IgD-negative memory B cell (primary cell): ENCODE measurements at regions not wholly inside any gene's neighbourhood (a gene's known extent, or its start where the extent isn't known, plus 50 kb on each side); places are given as distances from the start of the nearest gene placed in this dataset.

Experiments
- H3K27ac Mint-ChIP-seq, 3 donors: one replicate each; pipeline ENCODE4 v1.8.0; 2020 to 2022; ENCODE audit warnings: mild to moderate bottlenecking in 3 of 3, mixed read lengths in 3 of 3, moderate library complexity in 1 of 3
- H3K27me3 Mint-ChIP-seq: one replicate; pipeline ENCODE4 v1.8.0; 2021; ENCODE audit warnings: mixed read lengths
- H3K36me3 Mint-ChIP-seq: one replicate; pipeline ENCODE4 v1.8.0; 2020; ENCODE audit warnings: mild to moderate bottlenecking, mixed read lengths
- H3K4me1 Mint-ChIP-seq, 3 donors: one replicate each; pipeline ENCODE4 v1.8.0; 2020 to 2022; ENCODE audit warnings: mixed read lengths in 3 of 3, mild to moderate bottlenecking in 1 of 3
- H3K4me3 Mint-ChIP-seq, 4 donors: one replicate each; pipeline ENCODE4 v1.8.0; 2020 to 2022; ENCODE audit warnings: mild to moderate bottlenecking in 4 of 4, mixed read lengths in 4 of 4, moderate library complexity in 3 of 4
- H3K9me3 Mint-ChIP-seq, 3 donors: one replicate each; pipeline ENCODE4 v1.8.0; 2020 to 2021; ENCODE audit warnings: mixed read lengths in 3 of 3, mild to moderate bottlenecking in 1 of 3

- Mint-ChIP-seq H3K27ac (no peak overlapping the region), H3K4me3 (no peak overlapping the region), H3K9me3 (peaks cover 0 to 5% (median 0%) of the 10 kb centered on the region in 3 donors), H3K4me1 (peaks cover 0 to 2% (median 0%) of the 10 kb centered on the region in 3 donors), H3K27me3 (peaks cover 2% of the 10 kb centered on the region), H3K36me3 (no peaks in the 10 kb centered on the region)
Measured at GRCh38 chr2:150971910-150972309, 289.8 kb downstream of the RBM43 start.

GRCh38 chr2:150963336-150963735 is 298.3 kb downstream of the RBM43 start:
- Mint-ChIP-seq H3K9me3 (no peaks in the 10 kb centered on the region), H3K27ac (no peak overlapping the region), H3K4me3 (no peak overlapping the region), H3K27me3 (peaks cover 1% of the 10 kb centered on the region), H3K4me1 (no peaks in the 10 kb centered on the region), H3K36me3 (no peaks in the 10 kb centered on the region)

GRCh38 chr2:150955231-150955630 is 306.4 kb downstream of the RBM43 start:
- peaks cover 0 to 6% (median 5%) of the 10 kb centered on the region in 3 donors for H3K9me3 Mint-ChIP-seq
- no peak overlapping the region for H3K27ac Mint-ChIP-seq
- no peaks in the 10 kb centered on the region for H3K4me1 Mint-ChIP-seq
- H3K4me3 Mint-ChIP-seq = no peak overlapping the region
- no peaks in the 10 kb centered on the region for H3K36me3 Mint-ChIP-seq
- H3K27me3 Mint-ChIP-seq = peaks cover 1% of the 10 kb centered on the region

GRCh38 chr2:150946831-150947230 is 314.8 kb downstream of the RBM43 start:
- Mint-ChIP-seq H3K4me3 (no peak overlapping the region), H3K36me3 (no peaks in the 10 kb centered on the region), H3K27me3 (peaks cover 1% of the 10 kb centered on the region), H3K27ac (no peak overlapping the region), H3K9me3 (peaks cover 0 to 2% (median 0%) of the 10 kb centered on the region in 3 donors), H3K4me1 (no peaks in the 10 kb centered on the region)

- Mint-ChIP-seq H3K27ac (no peak overlapping the region), H3K4me3 (no peak overlapping the region), H3K9me3 (peaks cover 0 to 6% (median 0%) of the 10 kb centered on the region in 3 donors), H3K4me1 (no peaks in the 10 kb centered on the region), H3K36me3 (no peaks in the 10 kb centered on the region), H3K27me3 (no peaks in the 10 kb centered on the region)
Measured at GRCh38 chr2:150944315-150944714, 317.3 kb downstream of the RBM43 start.

GRCh38 chr2:150939087-150939486 is 322.6 kb downstream of the RBM43 start:
- Mint-ChIP-seq H3K27ac (no peak overlapping the region), H3K9me3 (peaks cover 0 to 3% (median 0%) of the 10 kb centered on the region in 3 donors), H3K4me1 (no peaks in the 10 kb centered on the region), H3K36me3 (no peaks in the 10 kb centered on the region), H3K4me3 (no peak overlapping the region), H3K27me3 (no peaks in the 10 kb centered on the region)

GRCh38 chr2:150938527-150938926 is 323.1 kb downstream of the RBM43 start:
- H3K27ac Mint-ChIP-seq = no peak overlapping the region
- H3K27me3 Mint-ChIP-seq = no peaks in the 10 kb centered on the region
- peaks cover 0 to 3% (median 0%) of the 10 kb centered on the region in 3 donors for H3K9me3 Mint-ChIP-seq
- H3K36me3 Mint-ChIP-seq = no peaks in the 10 kb centered on the region
- H3K4me3 Mint-ChIP-seq = no peak overlapping the region
- H3K4me1 Mint-ChIP-seq = no peaks in the 10 kb centered on the region

- Mint-ChIP-seq H3K4me1 (no peaks in the 10 kb centered on the region), H3K36me3 (no peaks in the 10 kb centered on the region), H3K4me3 (no peak overlapping the region), H3K27ac (no peak overlapping the region), H3K27me3 (no peaks in the 10 kb centered on the region), H3K9me3 (peaks cover 0 to 3% (median 0%) of the 10 kb centered on the region in 3 donors)
Measured at GRCh38 chr2:150937030-150937429, 324.6 kb downstream of the RBM43 start.

- Mint-ChIP-seq H3K36me3 (no peaks in the 10 kb centered on the region), H3K4me1 (no peaks in the 10 kb centered on the region), H3K4me3 (no peak overlapping the region), H3K27me3 (no peaks in the 10 kb centered on the region), H3K27ac (no peak overlapping the region), H3K9me3 (no peaks in the 10 kb centered on the region)
Measured at GRCh38 chr2:150931451-150931850, 330.2 kb downstream of the RBM43 start.

- no peak overlapping the region for H3K27ac Mint-ChIP-seq
- no peaks in the 10 kb centered on the region for H3K4me1 Mint-ChIP-seq
- no peaks in the 10 kb centered on the region for H3K36me3 Mint-ChIP-seq
Measured at GRCh38 chr2:150925611-150926010, 336.1 kb downstream of the RBM43 start.

GRCh38 chr2:150924878-150925277 is 336.8 kb downstream of the RBM43 start:
- Mint-ChIP-seq H3K36me3 (no peaks in the 10 kb centered on the region), H3K9me3 (peaks cover 0 to 3% (median 0%) of the 10 kb centered on the region in 3 donors), H3K4me3 (no peak overlapping the region), H3K4me1 (no peaks in the 10 kb centered on the region), H3K27ac (no peak overlapping the region), H3K27me3 (peaks cover 2% of the 10 kb centered on the region)

More at GRCh38 chr2:150925611-150926010, 336.1 kb downstream of the RBM43 start:
- Mint-ChIP-seq H3K27me3 (peaks cover 2% of the 10 kb centered on the region), H3K9me3 (peaks cover 0 to 3% (median 0%) of the 10 kb centered on the region in 3 donors), H3K4me3 (no peak overlapping the region)

- H3K27ac Mint-ChIP-seq = no peak overlapping the region
- peaks cover 0 to 2% (median 0%) of the 10 kb centered on the region in 3 donors for H3K9me3 Mint-ChIP-seq
- H3K4me3 Mint-ChIP-seq = no peak overlapping the region
- no peaks in the 10 kb centered on the region for H3K4me1 Mint-ChIP-seq
- no peaks in the 10 kb centered on the region for H3K27me3 Mint-ChIP-seq
- H3K36me3 Mint-ChIP-seq = no peaks in the 10 kb centered on the region
Measured at GRCh38 chr2:150919901-150920300, 341.8 kb downstream of the RBM43 start.

GRCh38 chr2:150917961-150918713 is 343.5 kb downstream of the RBM43 start:
- no peaks in the 10 kb centered on the region for H3K27me3 Mint-ChIP-seq

GRCh38 chr2:150916467-150917396 is 344.9 kb downstream of the RBM43 start:
- Mint-ChIP-seq H3K9me3 (peaks cover 0 to 4% (median 0%) of the 10 kb centered on the region in 3 donors), H3K36me3 (no peaks in the 10 kb centered on the region), H3K27me3 (no peaks in the 10 kb centered on the region), H3K4me3 (no peak overlapping the region), H3K27ac (no peak overlapping the region), H3K4me1 (no peaks in the 10 kb centered on the region)

More at GRCh38 chr2:150917961-150918713, 343.5 kb downstream of the RBM43 start:
- no peaks in the 10 kb centered on the region for H3K4me1 Mint-ChIP-seq
- no peak overlapping the region for H3K27ac Mint-ChIP-seq
- H3K4me3 Mint-ChIP-seq = no peak overlapping the region
- H3K9me3 Mint-ChIP-seq = peaks cover 0 to 4% (median 0%) of the 10 kb centered on the region in 3 donors
- H3K36me3 Mint-ChIP-seq = no peaks in the 10 kb centered on the region

- Mint-ChIP-seq H3K27me3 (no peaks in the 10 kb centered on the region), H3K4me3 (no peak overlapping the region), H3K4me1 (no peaks in the 10 kb centered on the region), H3K9me3 (peaks cover 0 to 4% (median 0%) of the 10 kb centered on the region in 3 donors), H3K27ac (no peak overlapping the region), H3K36me3 (no peaks in the 10 kb centered on the region)
Measured at GRCh38 chr2:150911766-150912280, 349.8 kb downstream of the RBM43 start.
